NCI-H510A (cell line): ENCODE measurements at regions not wholly inside any gene's neighbourhood (a gene's known extent, or its start where the extent isn't known, plus 50 kb on each side); places are given as distances from the start of the nearest gene placed in this dataset.
"Not testable (repeated sequence)": the region's sequence is repeated elsewhere in the genome, so short reads cannot be mapped to it uniquely, and the experiment has no call there.

Experiments used
- DNase-seq: peaks from one replicate; lab custom pipeline; 2025; lab: John Stamatoyannopoulos, UW

GRCh38 chr10:64320448-64320847 is 799.2 kb downstream of the REEP3 start:
- DNase-seq, result no peak

GRCh38 chr10:64329510-64329909 is 808.3 kb downstream of the REEP3 start:
- no peak for DNase-seq

- DNase-seq, result no peak
These were observed 811.4 kb downstream of the REEP3 start for GRCh38 chr10:64332551-64332950.

GRCh38 chr10:64334084-64334483 is 812.9 kb downstream of the REEP3 start:
- no peak for DNase-seq

GRCh38 chr10:64344211-64344610 is 823.0 kb downstream of the REEP3 start:
- DNase-seq, result no peak

GRCh38 chr10:64345856-64346255 is 824.7 kb downstream of the REEP3 start:
- DNase-seq, result no peak

GRCh38 chr10:64346389-64346788 is 825.2 kb downstream of the REEP3 start:
- no peak for DNase-seq

GRCh38 chr10:64350665-64351064 is 829.5 kb downstream of the REEP3 start:
- DNase-seq, result no peak

GRCh38 chr10:64358907-64359306 is 837.7 kb downstream of the REEP3 start:
- no peak for DNase-seq

- not testable (repeated sequence) for DNase-seq
These were observed 839.0 kb downstream of the REEP3 start for GRCh38 chr10:64360240-64360639.

- DNase-seq, result no peak
These were observed 842.5 kb downstream of the REEP3 start for GRCh38 chr10:64363687-64364086.

GRCh38 chr10:64365663-64366062 is 844.5 kb downstream of the REEP3 start:
- no peak for DNase-seq

- no peak for DNase-seq
These were observed 847.1 kb downstream of the REEP3 start for GRCh38 chr10:64368298-64368697.

GRCh38 chr10:64369885-64370773 is 848.9 kb downstream of the REEP3 start:
- no peak for DNase-seq

GRCh38 chr10:64374346-64374745 is 853.1 kb downstream of the REEP3 start:
- no peak for DNase-seq

GRCh38 chr10:64376167-64376566 is 855.0 kb downstream of the REEP3 start:
- no peak for DNase-seq

GRCh38 chr10:64379898-64380297 is 858.7 kb downstream of the REEP3 start:
- no peak for DNase-seq

GRCh38 chr10:64385355-64385754 is 864.2 kb downstream of the REEP3 start:
- DNase-seq, result no peak

- no peak for DNase-seq
These were observed 873.5 kb downstream of the REEP3 start for GRCh38 chr10:64394744-64395143.

GRCh38 chr10:64396105-64396708 is 875.0 kb downstream of the REEP3 start:
- no peak for DNase-seq

- no peak for DNase-seq
These were observed 875.9 kb downstream of the REEP3 start for GRCh38 chr10:64397125-64397524.

GRCh38 chr10:64408391-64409183 is 887.4 kb downstream of the REEP3 start:
- no peak for DNase-seq

GRCh38 chr10:64409349-64409748 is 888.1 kb downstream of the REEP3 start:
- DNase-seq, result no peak
